PFSK-1 (cell line): ENCODE measurements at regions not wholly inside any gene's neighbourhood (a gene's known extent, or its start where the extent isn't known, plus 50 kb on each side); places are given as distances from the start of the nearest gene placed in this dataset.

ENCODE experiments used
- FOXP2 ChIP-seq: optimal IDR thresholded peaks from 2 replicates; pipeline ENCODE3; 2011; ENCODE audit warnings: borderline replicate concordance, control low read depth, inconsistent platforms; ENCODE audit not compliant: insufficient read depth; ENCODE audit errors: extremely low read length, extremely low read depth
- POLR2AphosphoS5 ChIP-seq: IDR thresholded peaks from 2 replicates; pipeline ENCODE4 v1.6.1; 2012; ENCODE audit warnings: low read depth, mild to moderate bottlenecking, control low read depth, low read length, moderate library complexity
- REST ChIP-seq, 2 experiments: IDR thresholded peaks; 2 replicates each; pipeline versions ENCODE4 v1.6.1 to v1.8.0; 2011 to 2012; ENCODE audit warnings: low read depth in 2 of 2, low read length in 2 of 2, control low read depth in 1 of 2, inconsistent platforms in 1 of 2, mild to moderate bottlenecking in 1 of 2, moderate library complexity in 1 of 2; ENCODE audit not compliant: insufficient read depth in 1 of 2
- SIN3A ChIP-seq: IDR thresholded peaks from 2 replicates; pipeline ENCODE4 v1.6.1; 2012; ENCODE audit warnings: mild to moderate bottlenecking, low read length, moderate library complexity, borderline replicate concordance; ENCODE audit not compliant: insufficient read depth
- TAF1 ChIP-seq: IDR thresholded peaks from 2 replicates; pipeline ENCODE4 v1.6.1; 2012; ENCODE audit warnings: low read length, control low read depth, borderline replicate concordance; ENCODE audit not compliant: insufficient read depth

GRCh38 chr3:153066983-153067382, 95.0 kb upstream of the RAP2B start:
- TF ChIP-seq POLR2AphosphoS5 (no peak), REST (IDR thresholded peaks at IDR 0.05; ENCODE audit: insufficient read depth in 1 of 2, low read depth in 2 of 2, low read length in 2 of 2) (no peak), TAF1 (no peak), SIN3A (no peak), FOXP2 (no peak)

DNA sequence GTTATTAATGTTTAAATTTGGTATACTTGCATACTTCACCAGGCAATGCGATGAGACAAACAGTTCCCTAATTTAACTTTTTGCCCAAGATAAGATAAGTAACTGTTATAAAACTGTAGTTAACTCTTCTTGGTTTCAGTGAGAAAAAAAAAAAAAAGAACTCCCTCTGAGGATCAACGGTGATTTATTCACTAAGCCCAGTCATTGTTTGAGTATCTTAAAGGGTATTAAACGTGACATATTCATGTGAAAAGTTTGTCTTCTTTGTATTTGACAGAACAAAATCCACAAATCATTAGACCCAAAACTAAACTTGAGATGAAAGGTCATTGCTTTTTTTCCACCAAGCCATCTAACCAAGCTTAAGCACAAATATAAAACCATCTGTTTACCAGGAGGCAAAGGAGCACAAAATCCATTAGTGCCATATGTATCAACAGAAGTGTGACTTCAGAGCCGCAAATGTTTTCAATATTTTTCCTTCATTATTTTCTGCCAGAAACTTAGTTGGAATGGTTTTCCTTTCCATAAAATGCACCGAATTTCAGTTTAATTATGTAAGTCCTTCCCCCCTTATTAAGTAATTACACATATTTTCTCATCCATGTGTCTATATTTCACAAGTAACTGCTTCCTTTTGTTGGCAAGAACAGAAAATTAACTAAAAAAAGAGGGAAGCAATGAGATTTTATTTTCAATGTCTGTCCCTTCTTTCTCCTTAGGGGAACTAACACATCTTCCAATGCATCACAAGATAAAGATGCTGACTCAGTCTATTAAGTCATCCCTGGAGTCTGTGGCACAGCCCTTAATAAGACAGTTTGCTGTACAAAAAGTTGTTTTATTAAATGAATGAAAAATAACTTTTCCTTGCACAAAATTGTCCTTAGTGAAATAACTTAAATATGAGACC, 92.2 kb upstream of the RAP2B start:
- TF ChIP-seq FOXP2 (no peak), TAF1 (no peak), POLR2AphosphoS5 (no peak), REST (IDR thresholded peaks at IDR 0.05; ENCODE audit: insufficient read depth in 1 of 2, low read depth in 2 of 2, low read length in 2 of 2) (no peak), SIN3A (no peak)

GRCh38 chr3:153070511-153070868, 91.5 kb upstream of the RAP2B start:
- no peak for TF ChIP-seq REST (IDR thresholded peaks at IDR 0.05; ENCODE audit: insufficient read depth in 1 of 2, low read depth in 2 of 2, low read length in 2 of 2)
- no peak for TF ChIP-seq TAF1
- TF ChIP-seq FOXP2 = no peak
- no peak for TF ChIP-seq POLR2AphosphoS5
- no peak for TF ChIP-seq SIN3A

DNA sequence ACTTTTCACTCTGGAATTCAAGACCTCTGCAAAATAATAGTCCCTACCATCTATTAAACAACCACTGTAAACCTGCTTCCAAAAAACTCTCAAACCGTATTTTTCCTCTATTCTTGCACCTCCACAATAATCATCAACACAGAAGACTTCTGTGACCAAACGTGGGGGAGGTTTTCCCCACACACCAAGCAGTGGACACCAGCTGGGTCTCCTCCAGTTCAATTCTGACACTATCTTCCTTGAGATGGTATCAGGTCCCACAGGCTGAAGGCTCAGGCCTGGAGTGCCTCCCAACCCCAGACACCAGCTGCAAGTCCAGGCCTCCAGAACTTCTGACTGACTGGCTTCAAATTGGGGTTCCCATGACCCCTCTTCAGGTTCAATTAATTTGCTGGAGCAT, 89.6 kb upstream of the RAP2B start:
- TF ChIP-seq FOXP2 (no peak), POLR2AphosphoS5 (no peak), SIN3A (no peak), TAF1 (no peak), REST (IDR thresholded peaks at IDR 0.05; ENCODE audit: insufficient read depth in 1 of 2, low read depth in 2 of 2, low read length in 2 of 2) (no peak)

DNA sequence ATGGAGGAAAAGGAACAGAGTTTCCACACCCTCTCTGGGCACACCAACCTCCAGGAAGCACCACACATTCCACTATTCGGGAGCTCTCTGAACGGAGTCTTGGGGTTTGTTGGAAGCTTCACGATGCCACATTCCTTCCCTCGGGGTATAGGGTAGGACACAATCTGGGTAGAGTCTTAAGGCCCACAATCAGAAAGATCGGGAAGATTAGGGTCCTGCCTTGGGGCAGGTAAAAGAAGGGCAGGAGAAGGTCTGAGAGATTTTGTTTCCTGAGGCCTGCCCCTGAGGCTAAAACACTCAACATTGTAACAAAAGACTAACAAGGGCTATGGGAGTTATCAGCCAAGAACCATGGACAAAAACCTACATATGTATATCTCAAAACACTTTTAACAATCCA, 89.2 kb upstream of the RAP2B start:
- TF ChIP-seq TAF1 (no peak), POLR2AphosphoS5 (no peak)
